HL-60 (cell line): ENCODE measurements at regions not wholly inside any gene's neighbourhood (a gene's known extent, or its start where the extent isn't known, plus 50 kb on each side); places are given as distances from the start of the nearest gene placed in this dataset.

Experiments
- SPI1 ChIP-seq: IDR thresholded peaks from 2 replicates; pipeline ENCODE4 v1.6.1; 2012; ENCODE audit warnings: low read depth, mild to moderate bottlenecking, borderline replicate concordance
- TF ChIP-seq, protein P1 (sequence below): IDR thresholded peaks from one replicate; pipeline ENCODE4 v1.5.1; 2011; ENCODE audit warnings: low read length, control low read depth, inconsistent platforms; ENCODE audit not compliant: insufficient read depth

DNA sequence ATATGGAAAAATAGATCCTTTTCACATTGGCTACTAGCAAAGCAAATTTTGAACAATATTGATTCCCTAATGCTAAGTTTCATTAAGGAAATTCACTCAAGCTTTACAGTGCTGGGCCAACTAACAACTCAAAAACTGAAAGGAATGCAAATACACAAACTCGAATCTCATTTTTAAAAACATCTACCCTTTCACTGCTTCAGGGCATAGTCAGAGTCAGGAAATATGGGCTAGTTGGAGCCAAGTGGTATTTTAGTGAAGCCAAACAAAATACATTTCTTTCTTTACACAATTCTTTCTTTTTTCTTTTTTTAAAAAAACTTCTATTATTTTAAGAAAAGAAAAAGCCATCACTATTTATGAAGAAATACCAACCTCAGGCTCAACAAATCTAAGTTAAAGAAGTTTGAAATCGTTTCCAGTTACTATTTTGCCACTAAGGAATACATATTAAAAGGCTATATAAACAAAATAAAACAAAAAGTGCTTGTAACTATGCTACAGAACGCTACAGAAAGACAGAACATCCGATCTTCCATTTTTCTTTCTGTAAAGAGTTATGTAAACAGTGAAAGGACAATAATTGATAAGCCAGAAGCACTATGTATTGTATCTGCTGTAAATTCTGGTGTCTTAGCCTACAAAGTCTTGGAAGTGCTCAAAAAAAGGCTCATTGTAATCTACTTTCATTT lies 113.6 kb upstream of the STK17B start:
- TF ChIP-seq, protein P1, sequence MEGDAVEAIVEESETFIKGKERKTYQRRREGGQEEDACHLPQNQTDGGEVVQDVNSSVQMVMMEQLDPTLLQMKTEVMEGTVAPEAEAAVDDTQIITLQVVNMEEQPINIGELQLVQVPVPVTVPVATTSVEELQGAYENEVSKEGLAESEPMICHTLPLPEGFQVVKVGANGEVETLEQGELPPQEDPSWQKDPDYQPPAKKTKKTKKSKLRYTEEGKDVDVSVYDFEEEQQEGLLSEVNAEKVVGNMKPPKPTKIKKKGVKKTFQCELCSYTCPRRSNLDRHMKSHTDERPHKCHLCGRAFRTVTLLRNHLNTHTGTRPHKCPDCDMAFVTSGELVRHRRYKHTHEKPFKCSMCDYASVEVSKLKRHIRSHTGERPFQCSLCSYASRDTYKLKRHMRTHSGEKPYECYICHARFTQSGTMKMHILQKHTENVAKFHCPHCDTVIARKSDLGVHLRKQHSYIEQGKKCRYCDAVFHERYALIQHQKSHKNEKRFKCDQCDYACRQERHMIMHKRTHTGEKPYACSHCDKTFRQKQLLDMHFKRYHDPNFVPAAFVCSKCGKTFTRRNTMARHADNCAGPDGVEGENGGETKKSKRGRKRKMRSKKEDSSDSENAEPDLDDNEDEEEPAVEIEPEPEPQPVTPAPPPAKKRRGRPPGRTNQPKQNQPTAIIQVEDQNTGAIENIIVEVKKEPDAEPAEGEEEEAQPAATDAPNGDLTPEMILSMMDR: no peak
- TF ChIP-seq SPI1: no peak
